RWPE2 (cell line): ENCODE measurements at regions not wholly inside any gene's neighbourhood (a gene's known extent, or its start where the extent isn't known, plus 50 kb on each side); places are given as distances from the start of the nearest gene placed in this dataset.

Experiments
- ATAC-seq: fragments of 200-7000 bp; cut with Tn5 transposase; 3 replicates; pipeline ENCODE4 v1.9.1; 2021; ENCODE audit warnings: low read depth
- DNase-seq: peaks from one replicate; pipeline ENCODE4 v3.0.0-alpha.2; 2020; ENCODE audit warnings: low spot score
- H3K27ac ChIP-seq: fragments of 450-650 bp; 2 replicates; pipeline ENCODE4 v1.5.1; 2017; ENCODE audit warnings: mild to moderate bottlenecking; ENCODE audit not compliant: poor library complexity, severe bottlenecking
- H3K27me3 ChIP-seq: fragments of 250-450 bp; sonication (Bioruptor Pico); 2 replicates; pipeline ENCODE4 v1.5.1; 2021; ENCODE audit warnings: mild to moderate bottlenecking, moderate library complexity; ENCODE audit not compliant: insufficient read depth, poor library complexity, severe bottlenecking
- H3K36me3 ChIP-seq: fragments of 250-450 bp; sonication (Bioruptor Pico); 2 replicates; pipeline ENCODE4 v1.5.1; 2020; ENCODE audit warnings: low read depth, mild to moderate bottlenecking, moderate library complexity
- H3K4me1 ChIP-seq: fragments of 250-450 bp; sonication (Bioruptor Pico); 2 replicates; pipeline ENCODE4 v1.5.1; 2021; ENCODE audit warnings: mild to moderate bottlenecking, moderate library complexity; ENCODE audit not compliant: insufficient read depth, poor library complexity, severe bottlenecking
- H3K4me3 ChIP-seq: fragments of 250-450 bp; sonication (Bioruptor Pico); 2 replicates; pipeline ENCODE4 v1.5.1; 2021; ENCODE audit warnings: mild to moderate bottlenecking, moderate library complexity; ENCODE audit not compliant: severe bottlenecking
- H3K9me3 ChIP-seq: fragments of 250-450 bp; sonication (Bioruptor Pico); 2 replicates; pipeline ENCODE4 v1.5.1; 2021; ENCODE audit warnings: mild to moderate bottlenecking, moderate library complexity; ENCODE audit not compliant: severe bottlenecking
- CTCF ChIP-seq: fragments of 450-650 bp; IDR thresholded peaks from one replicate; pipeline ENCODE4 v1.5.1; 2017; ENCODE audit warnings: mild to moderate bottlenecking, moderate library complexity; ENCODE audit not compliant: poor library complexity, severe bottlenecking

GRCh38 chr13:68110178-68110768 is 880.1 kb upstream of the PCDH9 start:
- ATAC-seq (no peak), DNase-seq (no peak)
- Histone ChIP-seq H3K27ac (no peak overlapping the region), H3K27me3 (no peaks in the 10 kb centered on the region), H3K36me3 (no peaks in the 10 kb centered on the region), H3K9me3 (no peaks in the 10 kb centered on the region), H3K4me1 (no peaks in the 10 kb centered on the region), H3K4me3 (no peak overlapping the region)
- TF ChIP-seq CTCF: no peak

GRCh38 chr13:68107667-68108066 is 877.5 kb upstream of the PCDH9 start:
- Histone ChIP-seq H3K36me3 (no peaks in the 10 kb centered on the region), H3K4me3 (no peak overlapping the region), H3K4me1 (no peaks in the 10 kb centered on the region), H3K27ac (no peak overlapping the region), H3K27me3 (no peaks in the 10 kb centered on the region), H3K9me3 (no peaks in the 10 kb centered on the region)
- TF ChIP-seq CTCF: no peak
- ATAC-seq (no peak), DNase-seq (no peak)

DNA sequence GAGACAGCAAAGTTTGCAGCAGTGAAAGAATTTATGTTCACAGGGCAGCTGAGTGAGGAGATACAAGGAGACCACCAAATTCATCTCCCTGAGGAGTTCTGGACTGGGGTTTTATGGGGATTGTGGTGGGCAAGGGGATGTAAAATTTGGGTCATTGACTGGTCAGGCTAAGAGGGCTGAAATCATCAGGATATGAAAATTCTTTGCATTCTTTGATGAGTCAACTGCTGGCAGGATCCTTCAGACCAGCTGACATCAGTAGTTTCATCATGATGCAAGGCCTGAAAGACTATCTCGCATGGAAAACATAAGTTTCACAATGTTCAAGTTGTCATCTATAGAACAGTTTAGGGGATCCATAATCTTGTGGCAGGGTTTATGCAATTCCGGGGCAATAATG is 869.5 kb upstream of the PCDH9 start:
- H3K27ac ChIP-seq: no peak overlapping the region
- no peak overlapping the region for H3K4me3 ChIP-seq
- ATAC-seq (peak; percentile 86), DNase-seq (no peak)
- H3K27me3 ChIP-seq: no peaks in the 10 kb centered on the region
- H3K4me1 ChIP-seq: peaks cover 8% of the 10 kb centered on the region
- TF ChIP-seq CTCF: no peak
- no peaks in the 10 kb centered on the region for H3K9me3 ChIP-seq
- H3K36me3 ChIP-seq: no peaks in the 10 kb centered on the region

DNA sequence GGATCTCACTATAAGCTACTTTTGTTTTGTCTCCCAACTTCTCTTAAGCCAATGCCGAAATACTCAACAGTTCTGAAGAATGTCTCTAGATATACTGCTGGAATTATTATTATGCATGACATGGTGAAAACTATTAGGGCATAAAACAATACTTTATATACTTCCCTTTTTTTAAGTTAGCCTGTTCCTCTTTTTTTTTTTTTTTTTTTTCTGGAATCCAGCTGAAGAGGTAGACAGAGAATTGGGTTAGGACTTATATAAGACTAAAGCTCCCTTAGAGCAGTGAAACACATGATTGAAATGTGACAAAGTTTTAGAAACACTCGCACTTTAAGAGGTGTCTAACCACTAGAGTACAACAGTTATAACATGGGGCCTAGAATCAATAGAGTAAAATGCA is 850.9 kb upstream of the PCDH9 start:
- DNase-seq (no peak), ATAC-seq (no peak)
- Histone ChIP-seq H3K27me3 (no peaks in the 10 kb centered on the region), H3K27ac (no peak overlapping the region), H3K36me3 (no peaks in the 10 kb centered on the region), H3K4me1 (peaks cover 13% of the 10 kb centered on the region), H3K9me3 (peaks cover 3% of the 10 kb centered on the region), H3K4me3 (no peak overlapping the region)
- no peak for TF ChIP-seq CTCF

GRCh38 chr13:68078874-68079273 is 848.7 kb upstream of the PCDH9 start:
- TF ChIP-seq CTCF: no peak
- Histone ChIP-seq H3K9me3 (peaks cover 3% of the 10 kb centered on the region), H3K4me3 (no peak overlapping the region), H3K27me3 (no peaks in the 10 kb centered on the region), H3K36me3 (no peaks in the 10 kb centered on the region), H3K27ac (peak overlapping the region; percentile 37), H3K4me1 (peaks cover 13% of the 10 kb centered on the region)
- no peak for DNase-seq
- ATAC-seq: peak; percentile 51; the same call in 2 of the 3 replicates
